Fibroblast of upper back skin (primary cell): ENCODE measurements at regions not wholly inside any gene's neighbourhood (a gene's known extent, or its start where the extent isn't known, plus 50 kb on each side); places are given as distances from the start of the nearest gene placed in this dataset.
"Not testable (repeated sequence)": the region's sequence is repeated elsewhere in the genome, so short reads cannot be mapped to it uniquely, and the experiment has no call there.

ENCODE experiments used
- DNase-seq: peaks from one replicate; pipeline ENCODE4 v3.0.0-alpha.2; 2013

DNA sequence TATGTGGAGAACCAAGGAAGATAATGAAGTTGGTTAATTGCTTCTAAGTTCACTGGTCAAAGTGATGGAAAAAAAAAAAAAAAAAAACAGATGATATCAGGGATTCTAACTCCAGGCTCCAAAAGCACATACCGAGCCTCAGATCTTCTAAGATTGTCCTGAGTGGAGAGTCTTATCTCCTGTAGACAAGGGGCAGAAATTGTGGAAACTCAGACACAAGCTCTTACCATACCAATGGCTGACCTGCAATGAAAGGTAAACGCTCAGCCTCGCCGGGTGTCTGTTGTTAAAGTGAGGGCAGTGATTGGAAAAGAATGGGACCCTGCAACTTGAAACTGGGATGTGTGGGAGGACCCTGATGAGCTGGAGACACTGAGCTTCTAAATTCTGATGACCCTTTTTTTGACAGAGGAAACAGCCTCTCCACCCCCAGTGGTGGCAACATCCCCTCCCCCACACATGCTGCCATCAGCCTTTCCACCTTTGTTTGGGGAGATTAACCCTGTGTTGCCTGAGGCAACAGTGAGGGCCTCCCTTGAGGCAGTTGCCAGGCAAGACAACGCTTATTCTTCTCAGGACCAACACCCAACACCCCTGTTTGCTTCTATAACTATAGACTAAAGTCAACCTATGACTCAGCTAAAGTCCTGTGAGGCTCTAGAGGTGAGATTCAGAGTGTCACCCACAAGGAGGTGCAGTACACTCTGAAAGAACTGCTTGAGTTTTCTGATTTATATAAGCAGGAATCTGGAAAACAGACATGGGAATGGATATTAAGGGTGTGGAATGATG, 154.0 kb downstream of the THBS2 start:
- peak; percentile 41 for DNase-seq

DNA sequence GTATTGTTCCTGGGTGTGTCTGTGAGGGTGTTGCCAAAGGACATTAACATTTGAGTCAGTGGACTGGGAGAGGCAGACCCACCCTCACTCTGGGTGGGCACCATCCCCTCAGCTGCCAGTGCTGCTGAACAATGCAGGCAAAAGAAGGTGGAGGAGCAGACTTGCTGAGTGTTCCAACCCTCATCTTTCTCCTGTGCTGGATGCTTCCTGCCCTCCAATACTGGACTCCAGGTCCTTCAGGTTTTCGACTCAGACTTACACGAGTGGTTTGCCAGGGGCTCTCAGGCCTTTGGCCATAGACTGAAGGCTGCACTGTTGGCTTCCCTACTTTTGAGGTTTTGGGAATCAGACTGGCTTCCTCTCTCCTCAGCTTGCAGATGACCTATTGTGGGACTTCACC, 155.0 kb downstream of the THBS2 start:
- DNase-seq: not testable (repeated sequence)

DNA sequence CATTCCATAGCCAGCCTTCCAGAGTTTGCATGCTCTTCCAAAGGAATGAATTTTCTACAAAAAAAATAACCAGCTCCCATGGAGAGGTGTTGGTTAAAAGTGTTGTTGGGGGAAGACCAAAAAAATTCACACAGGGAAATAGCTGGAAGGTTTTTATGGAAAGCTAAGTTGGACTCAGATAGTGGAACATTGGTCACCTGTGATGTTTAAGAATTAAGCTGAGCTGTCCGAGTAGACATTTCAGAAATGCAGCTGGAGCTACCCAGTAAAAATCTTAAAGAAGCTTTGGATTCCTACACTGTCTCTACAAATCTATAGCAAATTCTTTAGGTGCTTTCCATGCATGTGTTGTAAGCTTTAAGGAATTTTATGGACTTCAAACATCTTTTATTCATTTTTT, 155.5 kb downstream of the THBS2 start:
- DNase-seq: peak; percentile 67

DNA sequence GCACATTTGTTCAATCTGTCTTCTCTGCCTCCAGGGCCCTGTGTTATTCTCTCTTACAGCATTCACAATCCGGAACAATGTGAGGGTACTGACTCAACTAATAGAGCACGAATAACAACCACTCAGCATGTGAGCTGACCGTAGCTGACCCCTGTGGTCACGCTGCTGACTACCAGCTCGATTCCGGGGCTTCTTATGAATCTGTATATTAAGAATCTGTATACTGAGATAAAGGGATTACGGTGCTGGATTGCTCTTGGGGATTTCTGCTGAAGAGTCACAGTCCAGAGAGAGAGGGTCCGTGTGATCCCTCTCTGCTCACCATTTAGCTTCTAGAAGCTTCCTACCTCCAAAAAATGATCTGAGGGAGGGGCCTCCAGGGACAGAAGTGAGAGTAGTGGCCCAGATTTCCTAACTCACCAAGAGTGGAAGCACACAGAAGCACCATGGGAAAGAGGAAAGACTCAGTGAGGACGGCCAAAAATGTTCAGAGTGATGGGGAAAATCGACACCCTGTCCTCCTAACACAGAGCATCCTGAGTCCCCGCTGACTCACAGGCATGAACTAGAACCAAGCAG, 156.2 kb downstream of the THBS2 start:
- peak; percentile 96 for DNase-seq

DNA sequence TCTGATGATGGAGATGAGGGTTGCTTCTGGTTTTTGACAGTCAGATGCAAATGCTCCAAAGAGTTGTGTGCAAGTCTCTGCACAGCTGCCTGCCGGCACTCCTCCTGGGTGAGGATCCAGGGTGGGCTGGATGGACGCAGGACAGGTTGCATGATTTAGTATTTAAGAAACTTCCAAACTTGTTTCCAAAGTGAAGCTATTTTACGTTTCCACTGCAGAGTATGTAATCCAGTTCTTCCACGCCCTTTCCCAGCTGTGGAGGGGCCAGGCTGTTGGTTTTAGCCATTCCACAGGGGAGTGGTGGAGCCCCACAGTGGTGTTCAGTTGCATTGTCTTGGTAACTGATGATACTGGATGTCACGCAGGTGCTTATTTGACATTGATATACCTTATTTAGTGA, 157.3 kb downstream of the THBS2 start:
- DNase-seq: peak; percentile 31

DNA sequence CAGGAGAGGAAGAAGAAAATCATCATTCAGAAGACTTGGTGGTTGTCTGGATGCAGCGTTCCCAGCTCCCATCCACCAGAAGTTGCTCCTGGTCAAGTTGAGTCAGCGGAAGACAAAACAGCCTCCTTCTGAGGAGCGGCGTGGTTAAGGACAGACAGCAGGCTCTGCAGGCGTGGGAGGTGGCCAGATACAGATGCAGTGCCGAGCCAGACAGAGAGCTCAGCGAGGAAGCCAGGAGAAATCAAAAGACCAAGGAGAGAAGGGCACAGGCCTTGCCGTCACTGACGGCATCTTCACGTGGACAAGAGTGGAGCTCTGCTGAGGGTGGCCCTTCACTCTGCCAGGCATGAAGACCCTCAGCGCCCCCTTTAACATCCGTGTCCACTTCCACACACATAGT, 158.5 kb downstream of the THBS2 start:
- no peak for DNase-seq

DNA sequence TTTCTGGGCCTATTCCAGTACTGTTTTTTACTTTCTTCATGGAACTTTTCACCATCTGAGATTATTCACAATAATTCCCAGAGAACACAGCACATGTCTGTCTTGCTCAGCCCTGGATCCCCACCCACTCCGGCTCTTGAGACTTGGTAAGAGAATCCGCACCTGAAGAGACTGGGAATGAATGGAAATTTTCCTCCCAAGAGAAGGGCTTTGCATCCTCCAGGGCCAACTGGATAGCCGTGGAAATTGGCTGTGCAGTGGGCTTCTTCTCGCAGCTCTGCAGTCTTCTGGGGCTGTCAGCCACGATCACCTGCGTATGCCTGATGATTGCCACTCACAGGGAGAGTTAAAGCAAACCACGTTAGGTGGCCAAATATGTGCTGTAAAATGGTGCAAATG, 159.1 kb downstream of the THBS2 start:
- no peak for DNase-seq

DNA sequence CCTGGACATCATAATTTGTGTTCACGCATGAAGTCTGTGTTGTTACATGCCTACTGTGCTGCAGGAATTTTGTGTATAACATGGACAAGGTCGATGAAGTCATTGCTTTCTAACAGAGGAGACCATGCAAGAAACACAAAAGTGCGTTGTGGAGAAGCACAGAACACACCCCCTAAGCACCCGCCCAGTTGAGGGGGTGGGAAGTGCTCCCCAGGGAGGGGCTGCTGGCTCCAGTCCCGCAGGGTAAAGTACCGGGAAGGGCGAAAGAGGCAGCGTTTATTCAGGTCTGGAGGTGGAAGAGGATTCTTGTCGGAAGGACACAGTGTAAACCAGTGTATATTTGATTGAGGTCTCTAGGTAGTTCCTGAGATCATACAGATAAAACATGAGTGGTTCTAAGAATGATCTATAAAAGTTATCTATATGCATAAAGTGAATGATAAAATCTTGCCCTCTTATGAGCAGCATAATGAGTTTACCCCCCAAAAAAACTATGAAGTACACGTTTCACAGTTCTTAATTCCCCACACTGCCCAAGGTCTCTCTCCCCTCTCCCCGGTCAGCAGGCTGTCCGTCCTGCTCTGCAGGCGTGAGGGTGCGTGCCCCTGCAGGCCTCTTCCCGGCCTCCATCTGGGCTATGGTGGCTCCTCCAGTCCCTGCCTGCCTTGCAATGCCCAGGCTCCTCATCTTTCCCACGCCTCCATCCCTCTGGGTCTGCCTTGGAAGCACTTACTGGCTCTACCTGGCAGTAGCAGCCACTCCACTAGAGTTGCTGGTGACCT, 159.7 kb downstream of the THBS2 start:
- DNase-seq: no peak

DNA sequence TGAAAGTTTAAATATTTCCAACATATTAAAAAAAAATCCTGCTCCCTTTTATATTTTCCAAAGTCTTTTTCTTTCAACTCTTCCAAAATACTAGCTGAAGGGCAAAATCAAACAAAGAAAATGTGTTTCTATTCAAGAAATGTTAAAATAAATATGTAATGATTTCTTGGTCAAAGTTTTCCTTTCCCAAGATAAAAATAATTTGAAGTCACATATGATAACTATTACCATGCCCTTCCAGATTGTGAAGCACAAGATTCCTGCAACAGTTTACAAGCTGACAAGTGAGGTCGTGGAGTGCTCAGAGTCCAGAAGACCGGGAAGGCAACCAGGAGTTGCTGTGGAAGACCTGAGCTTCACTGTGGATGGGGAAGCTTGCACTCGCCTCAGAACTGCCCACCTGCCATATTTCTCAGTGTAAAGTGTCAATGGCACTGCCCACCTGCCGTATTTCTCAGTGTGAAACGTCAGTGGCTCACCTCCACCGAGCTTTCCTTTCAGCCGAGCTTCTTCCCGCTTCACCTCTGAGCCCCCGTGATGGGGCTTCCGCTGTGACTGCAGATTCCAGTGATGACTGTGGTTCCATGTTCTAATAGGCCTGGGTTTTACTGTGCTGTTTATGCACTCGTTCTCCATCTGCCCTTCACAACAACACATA, 160.5 kb downstream of the THBS2 start:
- DNase-seq: no peak

DNA sequence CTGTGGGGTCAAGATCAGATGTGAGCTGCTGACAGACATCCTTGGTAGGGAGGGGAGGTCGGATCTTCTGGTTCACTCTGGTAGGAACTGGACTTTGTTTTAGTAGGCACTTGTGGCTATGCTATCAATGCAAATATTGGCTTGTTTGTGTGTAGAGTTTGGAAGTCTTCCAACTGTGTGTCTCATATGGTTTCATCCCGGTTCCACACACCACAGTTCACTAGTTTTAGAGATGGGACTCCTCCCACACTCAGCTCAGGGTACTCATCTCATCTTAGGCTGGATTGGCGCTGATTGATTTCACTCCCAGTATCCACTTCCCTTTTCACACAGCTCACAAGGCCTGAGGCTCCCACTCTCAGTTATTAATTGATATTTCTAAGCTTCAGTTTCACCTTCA, 161.3 kb downstream of the THBS2 start:
- DNase-seq: no peak

DNA sequence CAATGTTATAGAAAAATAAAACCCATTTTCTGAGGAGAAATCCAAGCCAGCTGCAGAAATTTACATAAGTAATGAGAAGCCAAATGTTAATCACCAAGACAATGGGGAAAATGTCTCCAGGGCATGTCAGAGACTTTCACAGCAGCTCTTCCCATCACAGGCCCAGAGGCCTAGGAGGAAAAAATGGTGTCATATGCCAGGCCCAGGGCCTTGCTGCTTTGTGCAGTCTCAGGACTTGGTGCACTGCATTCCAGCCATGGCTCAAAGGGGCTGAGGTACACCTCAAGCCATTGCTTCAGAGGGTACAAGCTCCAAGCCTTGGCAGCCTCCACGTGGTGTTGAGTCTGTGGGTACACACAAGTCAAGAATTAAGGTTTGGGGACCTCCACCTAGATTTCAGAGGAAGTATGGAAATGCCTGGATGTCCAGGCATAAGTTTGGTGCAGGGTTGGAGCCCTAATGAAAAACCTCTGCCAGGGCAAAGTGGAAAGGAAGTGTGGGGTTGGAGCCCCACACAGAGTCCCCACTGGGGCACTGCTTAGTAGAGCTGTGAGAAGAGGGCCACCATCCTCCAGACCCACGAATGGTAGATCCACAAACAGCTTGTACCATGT, 163.0 kb downstream of the THBS2 start:
- DNase-seq: not testable (repeated sequence)

DNA sequence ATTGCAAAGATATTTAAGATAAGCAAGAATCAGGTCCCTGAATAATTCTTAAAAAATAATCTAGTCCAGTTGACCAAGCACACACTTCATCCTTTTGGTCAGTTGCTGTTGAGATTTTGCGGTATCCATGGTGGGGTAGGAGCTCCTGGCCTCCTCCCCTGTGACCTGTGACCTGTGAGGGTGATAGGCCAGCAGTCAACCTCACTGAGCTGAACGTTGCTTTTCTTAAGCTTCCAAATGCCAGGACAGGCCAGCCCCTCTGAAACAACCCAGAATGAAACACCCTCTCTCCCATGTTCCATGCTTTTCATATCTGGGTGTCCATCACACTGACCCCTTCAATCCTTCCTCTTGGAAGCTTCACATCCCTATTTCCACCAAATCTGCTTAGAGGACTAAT, 164.9 kb downstream of the THBS2 start:
- DNase-seq: no peak

DNA sequence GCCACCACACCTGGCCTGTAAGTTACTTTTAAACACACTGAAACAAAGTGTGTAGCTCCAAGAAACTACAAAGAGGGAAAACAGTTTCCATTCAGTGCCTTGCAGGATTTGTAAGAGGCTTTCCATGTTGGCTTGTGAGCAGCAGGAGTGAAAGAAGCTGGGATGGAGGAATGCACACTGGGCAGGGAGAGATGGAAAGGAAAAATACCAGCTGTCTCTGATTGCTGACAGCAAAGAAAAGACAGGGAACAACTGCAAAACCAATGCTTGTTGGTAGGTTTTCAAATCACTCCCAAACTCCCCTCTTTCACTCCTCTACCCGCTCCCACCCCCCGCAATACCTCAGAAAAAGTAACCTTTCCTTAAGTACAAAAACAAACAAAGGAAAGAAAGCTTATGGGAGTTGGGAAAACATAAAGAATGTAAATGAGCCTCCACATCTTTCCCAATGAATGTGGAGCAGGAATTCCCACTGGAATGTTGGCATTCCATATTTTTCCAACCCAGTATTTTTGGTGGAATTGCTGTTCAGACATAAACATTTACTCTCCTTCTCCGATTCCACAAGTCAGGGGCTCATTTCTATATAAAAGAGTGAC, 166.1 kb downstream of the THBS2 start:
- peak; percentile 63 for DNase-seq

DNA sequence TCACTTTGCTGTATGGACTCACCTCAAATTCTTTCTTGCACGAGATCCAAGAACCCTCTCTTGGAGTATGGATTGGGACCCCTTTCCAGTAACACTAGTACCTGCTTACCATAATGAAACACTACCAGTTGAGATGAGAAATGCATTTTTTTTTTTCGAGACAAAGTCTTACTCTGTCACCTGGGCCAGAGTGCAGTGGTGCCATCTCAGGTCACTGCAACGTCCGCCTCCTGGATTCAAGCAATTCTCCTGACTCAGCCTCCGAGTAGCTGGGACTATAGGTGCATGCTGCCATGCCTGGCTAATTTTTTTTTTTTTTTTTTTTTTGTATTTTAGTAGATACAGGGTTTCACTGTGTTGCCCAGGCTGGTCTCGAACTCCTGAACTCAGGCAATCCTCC, 167.0 kb downstream of the THBS2 start:
- DNase-seq: not testable (repeated sequence)

DNA sequence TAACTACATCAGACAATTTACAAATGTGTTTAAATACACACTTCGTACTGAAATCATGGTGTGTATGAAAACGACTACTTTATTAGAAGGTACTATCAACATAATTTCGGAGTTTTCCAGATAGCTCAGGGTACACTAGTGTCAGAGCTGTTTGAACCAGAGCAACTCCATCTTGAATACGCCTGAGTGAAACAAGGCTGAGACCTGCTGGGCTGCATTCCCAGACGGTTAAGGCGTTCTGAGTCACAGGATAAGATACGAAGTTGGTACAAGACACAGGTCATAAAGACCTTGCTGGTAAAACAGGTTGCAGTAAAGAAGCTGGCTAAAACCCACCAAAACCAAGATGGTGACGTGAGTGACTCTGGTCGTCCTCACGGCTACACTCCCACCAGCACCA, 167.6 kb downstream of the THBS2 start:
- no peak for DNase-seq

DNA sequence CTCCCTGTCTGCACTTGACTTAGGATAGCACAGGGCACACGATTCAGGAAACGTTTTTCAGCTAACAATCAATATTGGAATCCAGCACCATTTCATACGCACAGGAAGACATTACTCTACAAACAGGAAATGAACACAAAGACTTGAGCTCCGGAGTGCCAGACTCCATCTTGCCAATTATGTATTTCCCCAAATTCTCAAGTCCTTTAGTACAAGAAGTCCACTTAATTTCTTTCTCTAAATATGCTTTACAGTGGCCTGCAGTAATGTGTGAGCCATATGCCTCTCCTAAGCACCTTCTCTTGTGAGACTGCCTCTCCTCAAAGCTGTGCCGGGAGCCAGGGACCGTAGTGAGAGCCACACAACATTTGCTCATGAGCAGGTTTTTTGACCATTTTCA, 168.2 kb downstream of the THBS2 start:
- no peak for DNase-seq

DNA sequence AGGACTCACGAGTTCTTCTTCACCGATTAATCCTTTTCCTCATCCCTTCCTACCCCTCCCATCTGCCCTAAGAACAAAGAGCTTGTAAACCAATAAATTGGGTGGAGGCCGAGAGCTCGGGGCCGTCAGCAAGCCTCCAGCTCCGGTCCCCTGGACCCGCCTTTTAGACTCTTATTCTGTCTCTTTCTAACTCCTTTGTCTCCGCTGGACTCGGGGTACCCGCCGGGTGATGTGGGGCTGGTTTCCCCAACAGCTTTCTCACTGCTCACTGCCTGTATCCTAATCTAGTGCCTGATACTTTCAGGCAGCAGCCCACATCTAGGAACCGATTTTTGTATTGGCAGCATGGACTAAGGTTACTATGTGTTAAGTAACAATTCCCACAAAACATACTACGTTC, 169.1 kb downstream of the THBS2 start:
- DNase-seq: not testable (repeated sequence)

DNA sequence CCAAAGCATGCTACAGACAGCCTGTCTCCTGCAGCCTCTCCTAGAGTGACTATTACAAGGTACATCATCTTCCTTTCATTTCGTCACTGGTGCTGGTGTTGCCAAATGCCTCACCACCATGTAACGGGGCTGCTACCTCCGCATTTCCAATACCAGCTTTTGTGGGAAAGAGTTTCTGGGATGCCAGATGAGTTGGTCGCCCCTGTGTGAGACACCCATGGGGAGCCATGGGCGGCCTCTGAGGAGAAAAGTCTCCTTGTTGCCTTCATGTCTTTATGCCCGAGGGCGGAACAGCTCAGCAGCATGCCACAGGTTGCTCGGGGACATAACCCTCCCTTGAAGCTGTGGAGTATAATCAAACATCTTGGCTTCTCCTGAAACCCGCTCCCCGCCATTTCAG, 169.6 kb downstream of the THBS2 start:
- DNase-seq: no peak

DNA sequence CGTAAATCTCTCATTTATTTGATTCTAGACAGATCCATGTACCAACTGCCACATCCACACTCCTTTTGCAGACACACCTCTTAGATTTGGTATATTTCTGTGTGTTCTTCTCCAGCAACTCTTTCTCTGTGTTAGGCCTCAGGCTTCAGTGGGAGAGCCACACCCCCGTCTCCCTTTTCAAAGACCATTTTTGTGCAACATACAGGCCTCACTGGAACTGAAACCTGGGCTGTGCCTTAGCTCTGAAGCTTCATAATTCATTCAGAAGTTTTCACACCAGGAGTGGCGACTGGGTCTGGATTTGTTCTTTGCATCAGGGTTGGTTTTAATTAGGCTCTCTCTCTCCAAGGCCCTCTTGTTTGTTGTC, 170.2 kb downstream of the THBS2 start:
- DNase-seq: no peak

DNA sequence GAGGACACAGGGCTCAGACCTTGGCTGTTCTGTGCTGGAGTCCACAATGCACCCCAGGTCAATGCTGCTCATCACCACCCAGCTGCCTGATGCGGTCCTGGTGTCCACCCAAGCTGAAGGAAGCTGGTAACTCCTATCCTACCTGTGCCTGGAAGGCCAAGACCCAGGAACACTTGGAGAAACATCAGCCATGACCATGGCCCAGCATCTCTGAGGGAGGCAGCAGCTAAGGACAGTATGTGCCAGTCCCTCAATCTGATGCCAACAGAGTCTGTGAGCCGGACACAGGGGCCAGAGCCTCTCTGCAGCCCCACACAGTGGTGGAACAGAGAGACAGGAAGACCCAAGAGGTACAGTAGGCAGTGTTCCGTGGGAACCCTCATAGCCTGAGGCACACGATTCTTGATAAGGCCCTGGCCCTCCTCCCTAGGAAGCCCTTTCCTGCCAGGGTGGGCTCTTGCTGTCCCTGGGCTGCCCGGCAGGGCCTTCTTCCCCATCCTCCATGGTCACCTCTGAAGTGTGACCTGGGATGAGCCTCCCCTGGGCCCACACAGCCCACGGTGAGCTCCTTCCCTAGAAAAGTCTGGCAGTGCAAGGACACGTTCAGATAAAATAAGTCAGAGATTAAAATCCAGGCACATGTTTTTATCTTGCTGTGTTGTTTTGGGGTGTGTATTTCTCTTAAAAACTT, 170.7 kb downstream of the THBS2 start:
- DNase-seq: no peak

DNA sequence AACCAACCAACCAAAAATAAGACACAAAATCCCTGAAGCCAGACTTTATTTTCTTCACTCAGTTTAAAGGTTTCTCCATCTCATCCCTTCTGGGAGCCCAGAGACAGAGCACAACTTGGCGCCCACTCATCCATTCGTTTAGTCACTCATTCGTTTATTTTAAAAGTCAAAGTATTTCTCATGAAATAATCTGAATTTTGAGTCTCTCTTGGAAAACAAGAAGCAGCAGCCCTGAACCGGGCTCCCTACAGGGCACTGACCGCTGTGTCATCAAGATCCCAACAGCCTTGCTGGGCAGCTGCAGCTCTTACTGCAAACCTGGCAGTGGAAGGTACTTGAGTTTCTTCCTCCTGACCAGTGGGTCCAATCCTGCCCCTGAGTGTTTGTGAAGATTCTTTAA, 171.6 kb downstream of the THBS2 start:
- no peak for DNase-seq

DNA sequence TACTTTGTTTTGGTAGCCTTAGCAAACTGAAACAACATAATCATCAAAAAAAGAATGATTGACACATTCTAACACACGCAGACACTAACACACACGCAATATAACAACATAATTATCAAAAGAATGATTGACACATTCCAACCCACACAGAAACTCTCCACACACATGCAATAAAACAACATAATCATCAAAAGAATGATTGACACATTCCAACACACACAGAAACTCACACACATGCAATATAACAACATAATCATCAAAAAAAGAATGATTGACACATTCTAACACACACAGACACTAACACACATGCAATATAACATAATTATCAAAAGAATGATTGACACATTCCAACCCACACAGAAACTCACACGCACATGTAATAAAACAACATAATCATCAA, 172.4 kb downstream of the THBS2 start:
- no peak for DNase-seq
